IMR-90 (cell line): ENCODE measurements at regions not wholly inside any gene's neighbourhood (a gene's known extent, or its start where the extent isn't known, plus 50 kb on each side); places are given as distances from the start of the nearest gene placed in this dataset.

Source experiments
- CEBPB ChIP-seq: IDR thresholded peaks from 2 replicates; pipeline ENCODE4 v1.6.1; 2012; ENCODE audit warnings: low read depth, low read length, improper control_type of control experiment
- CTCF ChIP-seq: conservative IDR thresholded peaks from 2 replicates; pipeline ENCODE4 v1.5.1; 2012; ENCODE audit warnings: mild to moderate bottlenecking, low read depth, low read length, improper control_type of control experiment
- MAFK ChIP-seq: IDR thresholded peaks from 2 replicates; pipeline ENCODE4 v1.6.1; 2012; ENCODE audit warnings: low read depth, low read length, improper control_type of control experiment
- MAZ ChIP-seq: IDR thresholded peaks from 2 replicates; pipeline ENCODE4 v1.6.1; 2012; ENCODE audit warnings: low read depth, mild to moderate bottlenecking, low read length, improper control_type of control experiment, moderate library complexity, borderline replicate concordance
- NFE2L2 ChIP-seq: fragments of 150-350 bp; IDR thresholded peaks from 2 replicates; pipeline ENCODE4 v1.6.1; 2016; ENCODE audit warnings: low read depth, mild to moderate bottlenecking, low read length
- POLR2A ChIP-seq: IDR thresholded peaks from 2 replicates; pipeline ENCODE4 v1.6.1; 2012; ENCODE audit warnings: mild to moderate bottlenecking, low read depth, low read length
- RAD21 ChIP-seq: IDR thresholded peaks from 2 replicates; pipeline ENCODE4 v1.6.1; 2012; ENCODE audit warnings: low read length, improper control_type of control experiment
- RFX5 ChIP-seq: IDR thresholded peaks from 2 replicates; pipeline ENCODE4 v1.8.0; 2012; ENCODE audit warnings: low read depth, mild to moderate bottlenecking, low read length, moderate library complexity
- SMC3 ChIP-seq: fragments of 150-350 bp; IDR thresholded peaks from 2 replicates; pipeline ENCODE4 v1.6.1; 2016; ENCODE audit warnings: low read depth, mild to moderate bottlenecking, antibody characterized with exemption, low read length, moderate library complexity
- USF2 ChIP-seq: fragments of 150-350 bp; IDR thresholded peaks from 2 replicates; pipeline ENCODE4 v1.6.1; 2017; ENCODE audit warnings: mild to moderate bottlenecking, antibody characterized with exemption, low read length, low read depth

GRCh38 chr2:211033765-211034164 lies 477.4 kb downstream of the CPS1 start:
- TF ChIP-seq CTCF (no peak), MAFK (no peak), SMC3 (no peak), CEBPB (no peak), MAZ (no peak), RAD21 (no peak), POLR2A (no peak), USF2 (no peak), RFX5 (no peak), NFE2L2 (no peak)
